CD14-positive monocyte (primary cell): ENCODE measurements at regions not wholly inside any gene's neighbourhood (a gene's known extent, or its start where the extent isn't known, plus 50 kb on each side); places are given as distances from the start of the nearest gene placed in this dataset.
A peak's percentile ranks its signal among the peaks of the same experiment; 100 is the strongest.

Experiments
- DNase-seq, 3 donors: peaks; one replicate each; pipeline ENCODE4 v3.0.0-alpha.2; 2011 to 2022
- H2AFZ ChIP-seq: 2 replicates; pipeline ENCODE4 v1.6.0; 2012; ENCODE audit warnings: mild to moderate bottlenecking, low read depth, low read length, inconsistent platforms; ENCODE audit not compliant: insufficient read depth, poor library complexity, severe bottlenecking
- H3K27ac ChIP-seq, 2 donors: 1 replicate in 1 of 2; 2 replicates in 1 of 2; pipeline ENCODE4 v1.5.1; 2012 to 2013; ENCODE audit warnings: low read length in 2 of 2, control low read depth in 1 of 2, inconsistent platforms in 1 of 2, low read depth in 1 of 2, mild to moderate bottlenecking in 1 of 2
- H3K27me3 ChIP-seq, 2 donors: one replicate each; pipeline versions ENCODE4 v1.6.0 to v1.6.1; 2011 to 2013; ENCODE audit warnings: low read length in 2 of 2; ENCODE audit not compliant: control insufficient read depth in 2 of 2, insufficient read depth in 2 of 2
- H3K36me3 ChIP-seq, 2 donors: replicated peaks in 1 of 2; 1 replicate in 1 of 2; 2 replicates in 1 of 2; pipeline versions ENCODE4 v1.5.1 to v1.6.1; 2012 to 2013; ENCODE audit warnings: low read length in 2 of 2, control low read depth in 1 of 2, inconsistent platforms in 1 of 2, mild to moderate bottlenecking in 1 of 2; ENCODE audit not compliant: insufficient read depth in 2 of 2, control insufficient read depth in 1 of 2
- H3K4me1 ChIP-seq, 2 donors: 1 replicate in 1 of 2; 2 replicates in 1 of 2; pipeline versions ENCODE4 v1.5.1 to v1.6.1; 2012 to 2013; ENCODE audit warnings: low read length in 2 of 2, control low read depth in 1 of 2, inconsistent platforms in 1 of 2, mild to moderate bottlenecking in 1 of 2, moderate library complexity in 1 of 2; ENCODE audit not compliant: insufficient read depth in 2 of 2, control insufficient read depth in 1 of 2
- H3K4me2 ChIP-seq: replicated peaks from 2 replicates; pipeline ENCODE3; 2012; ENCODE audit warnings: low read length, moderate library complexity, mild to moderate bottlenecking; ENCODE audit not compliant: poor library complexity, severe bottlenecking; ENCODE audit errors: extremely low read depth
- H3K4me3 ChIP-seq, 3 experiments: fragments of 200-600 bp in 1 of 3; sonication (generic) in 1 of 3; replicated peaks in 1 of 3; 1 replicate in 2 of 3; 2 replicates in 1 of 3; pipeline ENCODE4 v1.5.1; 2011 to 2013; ENCODE audit warnings: low read length in 3 of 3, mild to moderate bottlenecking in 3 of 3, control low read depth in 2 of 3, low read depth in 2 of 3, inconsistent platforms in 1 of 3, moderate library complexity in 1 of 3
- H3K79me2 ChIP-seq: 2 replicates; pipeline ENCODE4 v1.6.0; 2012; ENCODE audit warnings: mild to moderate bottlenecking, control low read depth, inconsistent platforms, low read length, moderate library complexity; ENCODE audit not compliant: insufficient read depth
- H3K9ac ChIP-seq: 2 replicates; pipeline ENCODE4 v1.6.0; 2017; ENCODE audit warnings: low read length, mild to moderate bottlenecking; ENCODE audit not compliant: insufficient read depth, poor library complexity, severe bottlenecking
- H3K9me3 ChIP-seq, 2 donors: replicated peaks in 1 of 2; 1 replicate in 1 of 2; 2 replicates in 1 of 2; pipeline versions ENCODE4 v1.5.1 to v1.6.1; 2012 to 2013; ENCODE audit warnings: low read length in 2 of 2, control low read depth in 1 of 2; ENCODE audit not compliant: control insufficient read depth in 1 of 2, insufficient read depth in 1 of 2
- H4K20me1 ChIP-seq: 2 replicates; pipeline ENCODE4 v1.6.0; 2012; ENCODE audit warnings: mild to moderate bottlenecking, low read length, control low read depth, moderate library complexity; ENCODE audit not compliant: insufficient read depth
- H3K27ac Mint-ChIP-seq, 7 donors: one replicate each; pipeline ENCODE4 v1.8.0; 2020; ENCODE audit warnings: mild to moderate bottlenecking in 7 of 7, mixed read lengths in 7 of 7, moderate library complexity in 6 of 7, inconsistent platforms in 2 of 7
- H3K27me3 Mint-ChIP-seq, 3 donors: one replicate each; pipeline ENCODE4 v1.8.0; 2021 to 2022; ENCODE audit warnings: low read depth in 3 of 3, mild to moderate bottlenecking in 3 of 3, mixed read lengths in 3 of 3, moderate library complexity in 3 of 3, inconsistent platforms in 1 of 3
- H3K36me3 Mint-ChIP-seq, 2 donors: one replicate each; pipeline ENCODE4 v1.8.0; 2020; ENCODE audit warnings: mixed read lengths in 2 of 2, inconsistent platforms in 1 of 2, mild to moderate bottlenecking in 1 of 2
- H3K4me1 Mint-ChIP-seq: one replicate; pipeline ENCODE4 v1.8.0; 2020; ENCODE audit warnings: mild to moderate bottlenecking, mixed read lengths
- H3K4me3 Mint-ChIP-seq, 2 donors: one replicate each; pipeline ENCODE4 v1.8.0; 2020; ENCODE audit warnings: mild to moderate bottlenecking in 2 of 2, mixed read lengths in 2 of 2, moderate library complexity in 1 of 2
- H3K9me3 Mint-ChIP-seq, 7 donors: one replicate each; pipeline ENCODE4 v1.8.0; 2020 to 2022; ENCODE audit warnings: mixed read lengths in 7 of 7, mild to moderate bottlenecking in 6 of 7, moderate library complexity in 6 of 7, inconsistent platforms in 2 of 7
- WGBS: methylation state at CpG from one replicate; pipeline ENCODE4 v1.1.5; 2013; ENCODE audit warnings: missing lambda C conversion rate; ENCODE audit not compliant: insufficient coverage; 5-methylcytosine and 5-hydroxymethylcytosine counted together
- intact Hi-C, 2 donors: fragments of 100-400 bp; cut with micrococcal nuclease; formaldehyde crosslinking; loops; one replicate each; pipeline versions ENCODE4 v1.15.0 to v1.15.1; 2023
- TF ChIP-seq, protein P1 (sequence below): fragments of 200-600 bp; IDR thresholded peaks from one replicate; pipeline ENCODE4 v1.8.0; 2022; ENCODE audit warnings: antibody characterized with exemption, mild to moderate bottlenecking

DNA sequence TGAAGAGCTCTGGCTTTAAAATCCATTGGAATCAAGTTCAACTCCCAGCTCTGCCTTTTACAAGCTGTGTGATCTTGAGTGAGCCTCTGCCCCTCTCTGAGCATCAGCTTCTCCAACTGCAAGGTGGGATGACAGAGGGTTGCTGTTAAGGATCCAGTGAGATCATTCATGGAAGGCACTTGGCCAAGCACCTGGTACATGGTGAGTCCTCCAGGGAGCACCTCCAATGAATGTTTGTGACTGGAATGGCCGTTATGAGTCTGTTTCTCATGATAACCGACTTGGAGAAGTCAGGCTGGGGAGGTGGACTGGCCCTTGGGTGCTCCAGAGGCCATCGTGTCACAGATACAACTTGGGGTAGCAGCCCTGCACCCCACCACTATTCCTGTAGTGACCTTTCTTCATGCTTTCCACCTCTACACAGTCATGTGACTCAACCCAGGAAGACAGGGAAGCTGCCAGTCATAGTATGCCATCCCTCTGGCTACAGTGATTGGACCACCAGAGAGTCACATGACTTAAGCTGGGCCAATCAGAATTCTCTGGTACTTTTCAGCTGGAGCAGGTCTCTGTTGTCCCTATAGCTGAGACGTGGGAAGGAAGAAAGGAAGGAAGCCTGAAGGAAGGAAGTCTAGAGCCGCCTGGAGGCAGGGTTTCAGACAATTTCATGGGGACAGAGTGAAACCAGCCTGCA is 146.5 kb upstream of the MYL2 start:
- Mint-ChIP-seq H3K27ac (no peak overlapping the region), H3K4me1 (peaks cover 3% of the 10 kb centered on the region)
- no peak overlapping the region for H3K4me3 ChIP-seq

DNA sequence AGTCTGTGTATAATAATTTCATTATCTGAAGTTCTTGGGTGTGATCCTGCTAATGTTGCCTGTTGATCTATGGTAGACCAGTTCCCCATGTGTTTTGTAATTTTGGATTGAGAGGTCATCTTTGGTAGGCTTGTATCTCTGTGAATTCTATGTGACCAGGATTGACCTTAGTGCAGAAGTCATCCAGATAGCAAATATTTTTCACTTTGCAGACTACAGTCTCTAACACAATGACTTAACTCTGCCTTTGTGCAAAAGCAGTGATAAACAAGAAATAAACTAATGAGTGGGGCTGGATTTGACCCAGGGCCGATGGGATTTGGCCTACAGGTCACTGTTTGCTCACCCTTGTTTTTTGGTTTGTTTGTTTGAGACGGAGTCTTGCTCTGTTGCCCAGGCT is 144.6 kb upstream of the MYL2 start:
- Mint-ChIP-seq H3K4me1 (peaks cover 3% of the 10 kb centered on the region), H3K27me3 (peaks cover 1 to 3% (median 2%) of the 10 kb centered on the region in 3 donors), H3K4me3 (no peak overlapping the region), H3K27ac (no peak overlapping the region), H3K9me3 (peaks cover 2 to 10% (median 5%) of the 10 kb centered on the region in 7 donors), H3K36me3 (no peaks in the 10 kb centered on the region)
- Histone ChIP-seq H3K4me1 (no peaks in the 10 kb centered on the region), H3K4me2 (no peak overlapping the region), H2AFZ (no peak overlapping the region), H3K9ac (no peak overlapping the region), H3K4me3 (no peak overlapping the region), H3K27ac (no peak overlapping the region), H3K36me3 (no peaks in the 10 kb centered on the region), H3K27me3 (no peaks in the 10 kb centered on the region), H4K20me1 (no peaks in the 10 kb centered on the region), H3K79me2 (no peaks in the 10 kb centered on the region), H3K9me3 (no peaks in the 10 kb centered on the region)
- intact Hi-C loops, result no loop called here
- 100% methylated on average over 2 of the region's 2 CpGs for WGBS
- no peak for DNase-seq
- TF ChIP-seq, protein P1, sequence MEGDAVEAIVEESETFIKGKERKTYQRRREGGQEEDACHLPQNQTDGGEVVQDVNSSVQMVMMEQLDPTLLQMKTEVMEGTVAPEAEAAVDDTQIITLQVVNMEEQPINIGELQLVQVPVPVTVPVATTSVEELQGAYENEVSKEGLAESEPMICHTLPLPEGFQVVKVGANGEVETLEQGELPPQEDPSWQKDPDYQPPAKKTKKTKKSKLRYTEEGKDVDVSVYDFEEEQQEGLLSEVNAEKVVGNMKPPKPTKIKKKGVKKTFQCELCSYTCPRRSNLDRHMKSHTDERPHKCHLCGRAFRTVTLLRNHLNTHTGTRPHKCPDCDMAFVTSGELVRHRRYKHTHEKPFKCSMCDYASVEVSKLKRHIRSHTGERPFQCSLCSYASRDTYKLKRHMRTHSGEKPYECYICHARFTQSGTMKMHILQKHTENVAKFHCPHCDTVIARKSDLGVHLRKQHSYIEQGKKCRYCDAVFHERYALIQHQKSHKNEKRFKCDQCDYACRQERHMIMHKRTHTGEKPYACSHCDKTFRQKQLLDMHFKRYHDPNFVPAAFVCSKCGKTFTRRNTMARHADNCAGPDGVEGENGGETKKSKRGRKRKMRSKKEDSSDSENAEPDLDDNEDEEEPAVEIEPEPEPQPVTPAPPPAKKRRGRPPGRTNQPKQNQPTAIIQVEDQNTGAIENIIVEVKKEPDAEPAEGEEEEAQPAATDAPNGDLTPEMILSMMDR, result no peak

More for the DNA sequence above, 146.5 kb upstream of the MYL2 start:
- TF ChIP-seq, protein P1, result no peak
- intact Hi-C loops, result no loop called here
- 70% methylated on average over 5 of the region's 5 CpGs for WGBS
- Histone ChIP-seq H3K36me3 (no peaks in the 10 kb centered on the region), H3K9me3 (no peaks in the 10 kb centered on the region), H3K4me1 (no peaks in the 10 kb centered on the region), H3K4me2 (no peak overlapping the region), H3K9ac (no peak overlapping the region), H3K27ac (no peak overlapping the region), H3K79me2 (no peaks in the 10 kb centered on the region), H3K27me3 (no peaks in the 10 kb centered on the region), H4K20me1 (no peaks in the 10 kb centered on the region), H2AFZ (no peak overlapping the region)
- Mint-ChIP-seq H3K9me3 (peaks cover 2 to 11% (median 5%) of the 10 kb centered on the region in 7 donors), H3K36me3 (no peaks in the 10 kb centered on the region), H3K27me3 (peaks cover 5 to 6% (median 6%) of the 10 kb centered on the region in 3 donors), H3K4me3 (no peak overlapping the region)
- DNase-seq, result peak in 1 of 3 donors; percentile 14
